ENCODE measurements at regions not wholly inside any gene's neighbourhood (a gene's known extent, or its start where the extent isn't known, plus 50 kb on each side); places are given as distances from the start of the nearest gene placed in this dataset.

DNA sequence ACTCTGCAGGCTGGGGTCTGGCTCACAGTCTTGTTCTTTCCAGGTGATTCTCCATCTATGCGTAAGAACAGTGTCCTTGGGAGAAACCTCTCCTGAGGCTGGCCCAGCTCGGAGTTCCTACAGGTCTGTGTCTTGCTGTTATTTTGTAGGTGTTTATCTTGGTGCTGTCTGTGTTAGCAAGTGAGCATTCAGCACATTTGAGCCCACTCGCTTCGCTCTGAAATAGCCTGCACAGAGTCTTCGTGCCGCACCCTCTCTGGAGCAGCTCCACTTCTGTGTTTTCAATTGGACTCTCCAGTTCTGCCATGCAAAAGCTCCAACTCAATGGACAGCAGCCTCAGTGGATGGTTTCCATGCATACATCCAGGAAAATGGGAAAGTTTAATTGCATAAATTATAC, 378.2 kb upstream of the ST6GAL2 start:
- TF ChIP-seq GATA2 (IDR thresholded peaks at IDR 0.05; ENCODE audit: low read depth, low read length) = no peak
- no peak for TF ChIP-seq GATA3 (IDR thresholded peaks at IDR 0.05; ENCODE audit: low read depth, low read length)

Data from SH-SY5Y (cell line).